ENCODE measurements at regions not wholly inside any gene's neighbourhood (a gene's known extent, or its start where the extent isn't known, plus 50 kb on each side); places are given as distances from the start of the nearest gene placed in this dataset.

DNA sequence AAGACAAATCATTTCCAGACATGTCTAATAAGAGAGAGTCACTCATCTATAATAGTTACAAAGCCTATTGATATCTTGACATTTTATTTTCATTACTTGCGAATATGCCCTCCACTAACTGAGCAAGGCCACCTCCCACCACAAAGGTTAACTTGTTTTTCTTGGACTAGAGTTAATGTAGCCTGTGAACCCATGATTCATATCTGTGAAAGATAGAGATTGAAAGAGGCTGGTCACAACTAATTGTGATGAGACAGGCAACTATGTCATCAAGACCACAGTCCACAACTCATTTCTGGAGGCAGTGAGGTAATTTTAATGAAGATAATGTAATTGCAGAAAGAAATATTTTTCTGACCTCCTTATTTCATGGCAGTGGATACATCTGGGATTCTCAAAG is 491.8 kb upstream of the TPK1 start:
- ATAC-seq: no peak
- H3K36me3 ChIP-seq: no peaks in the 10 kb centered on the region
- DNase-seq: no peak
- intact Hi-C loops (cut with DNase I): no loop called here
- no peak overlapping the region for H3K27ac ChIP-seq
- no peak overlapping the region for H3K4me3 ChIP-seq
- WGBS, 2 donors: 70 to 73% methylated on average over 1 of the region's 1 CpG
- TF ChIP-seq, protein P1, sequence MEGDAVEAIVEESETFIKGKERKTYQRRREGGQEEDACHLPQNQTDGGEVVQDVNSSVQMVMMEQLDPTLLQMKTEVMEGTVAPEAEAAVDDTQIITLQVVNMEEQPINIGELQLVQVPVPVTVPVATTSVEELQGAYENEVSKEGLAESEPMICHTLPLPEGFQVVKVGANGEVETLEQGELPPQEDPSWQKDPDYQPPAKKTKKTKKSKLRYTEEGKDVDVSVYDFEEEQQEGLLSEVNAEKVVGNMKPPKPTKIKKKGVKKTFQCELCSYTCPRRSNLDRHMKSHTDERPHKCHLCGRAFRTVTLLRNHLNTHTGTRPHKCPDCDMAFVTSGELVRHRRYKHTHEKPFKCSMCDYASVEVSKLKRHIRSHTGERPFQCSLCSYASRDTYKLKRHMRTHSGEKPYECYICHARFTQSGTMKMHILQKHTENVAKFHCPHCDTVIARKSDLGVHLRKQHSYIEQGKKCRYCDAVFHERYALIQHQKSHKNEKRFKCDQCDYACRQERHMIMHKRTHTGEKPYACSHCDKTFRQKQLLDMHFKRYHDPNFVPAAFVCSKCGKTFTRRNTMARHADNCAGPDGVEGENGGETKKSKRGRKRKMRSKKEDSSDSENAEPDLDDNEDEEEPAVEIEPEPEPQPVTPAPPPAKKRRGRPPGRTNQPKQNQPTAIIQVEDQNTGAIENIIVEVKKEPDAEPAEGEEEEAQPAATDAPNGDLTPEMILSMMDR (IDR thresholded peaks at IDR 0.05): no peak
- no peaks in the 10 kb centered on the region for H3K4me1 ChIP-seq
- no peaks in the 10 kb centered on the region for H3K9me3 ChIP-seq
- H3K27me3 ChIP-seq: no peaks in the 10 kb centered on the region

DNA sequence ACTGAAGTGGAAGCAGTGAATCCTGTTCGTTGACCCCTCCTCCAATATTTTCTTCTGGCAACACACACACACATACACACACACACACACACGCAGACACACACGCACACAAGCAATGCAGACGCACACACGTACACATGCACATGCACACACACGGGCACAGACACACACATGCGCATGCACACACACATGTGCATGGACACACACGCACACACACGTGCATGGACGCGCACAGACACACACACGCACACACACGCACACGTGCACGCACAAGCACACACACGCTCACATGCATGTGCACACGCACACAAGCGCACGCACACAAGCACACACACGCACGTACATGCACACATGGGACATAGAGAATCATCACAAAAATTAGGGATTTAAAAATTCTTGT is 488.2 kb upstream of the TPK1 start:
- WGBS, 2 donors: 93 to 96% methylated on average over 21 of the region's 21 CpGs
- Histone ChIP-seq H3K4me3 (no peak overlapping the region), H3K27ac (no peak overlapping the region), H3K36me3 (no peaks in the 10 kb centered on the region), H3K4me1 (no peaks in the 10 kb centered on the region), H3K27me3 (no peaks in the 10 kb centered on the region), H3K9me3 (peaks cover 0 to 2% (median 0%) of the 10 kb centered on the region in 11 donors)
- intact Hi-C loops (cut with DNase I): no loop called here
- no peak for DNase-seq
- ATAC-seq: no peak
- TF ChIP-seq, protein P1 (IDR thresholded peaks at IDR 0.05): no peak

DNA sequence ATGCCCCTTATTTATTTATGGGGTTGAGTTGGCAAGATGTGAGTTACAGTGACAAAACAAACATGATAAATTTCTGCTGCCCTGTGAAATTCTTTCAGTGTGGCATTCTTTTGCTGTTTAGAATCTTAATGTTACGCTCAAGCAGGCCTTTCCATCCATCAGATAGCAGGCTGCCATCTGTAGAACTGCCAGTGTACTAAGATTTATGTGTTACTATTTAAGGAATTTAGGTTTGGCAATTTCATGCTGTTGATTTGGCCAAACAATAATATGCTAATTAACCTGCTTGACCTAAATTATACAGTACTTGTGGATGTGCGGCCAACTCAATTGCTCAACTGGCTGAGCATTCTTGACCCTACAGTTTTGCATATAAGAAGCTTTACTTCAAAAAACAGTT is 477.7 kb upstream of the TPK1 start:
- TF ChIP-seq, protein P1 (IDR thresholded peaks at IDR 0.05): no peak
- no peak for DNase-seq
- Histone ChIP-seq H3K36me3 (no peaks in the 10 kb centered on the region), H3K27me3 (no peaks in the 10 kb centered on the region), H3K4me3 (no peak overlapping the region), H3K4me1 (no peaks in the 10 kb centered on the region), H3K27ac (no peak overlapping the region), H3K9me3 (peaks cover 0 to 13% (median 0%) of the 10 kb centered on the region in 11 donors)
- intact Hi-C loops (cut with DNase I): no loop called here
- WGBS, 2 donors: 71 to 73% methylated on average over 2 of the region's 2 CpGs
- ATAC-seq: no peak

DNA sequence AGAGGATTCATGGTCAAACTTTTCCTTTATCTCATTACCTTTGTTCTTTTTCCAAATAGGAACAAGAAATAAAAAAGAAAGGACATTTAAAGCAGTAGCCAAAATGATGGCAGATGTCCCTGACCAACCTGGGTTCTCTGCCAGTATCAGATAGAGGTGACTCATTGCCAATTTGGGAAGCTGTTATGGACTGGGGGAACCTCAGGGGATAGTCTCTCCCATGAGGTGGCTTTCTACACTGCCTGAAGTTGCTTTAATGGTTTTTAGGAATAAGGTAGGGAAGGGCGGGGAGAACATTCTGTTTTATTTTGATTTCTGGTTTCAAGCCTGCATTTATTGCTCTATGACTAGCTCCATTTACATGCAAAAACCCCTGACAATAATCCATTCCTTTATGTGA is 457.9 kb upstream of the TPK1 start:
- H3K27me3 ChIP-seq: no peaks in the 10 kb centered on the region
- ATAC-seq (peak in 1 of 8 donors; percentile 46), DNase-seq (no peak)
- intact Hi-C loops (cut with DNase I): no loop called here
- no peaks in the 10 kb centered on the region for H3K9me3 ChIP-seq
- no peaks in the 10 kb centered on the region for H3K4me1 ChIP-seq
- 59 to 64% methylated on average over 1 of the region's 1 CpG for WGBS, 2 donors
- H3K4me3 ChIP-seq: no peak overlapping the region
- TF ChIP-seq, protein P1 (IDR thresholded peaks at IDR 0.05): no peak
- no peak overlapping the region for H3K27ac ChIP-seq
- no peaks in the 10 kb centered on the region for H3K36me3 ChIP-seq

All from heart right ventricle (tissue), 16 donors.